Activated naive CD8-positive, alpha-beta T cell treated with anti-CD3 and anti-CD28 coated beads, Interleukin-2, amount 10 ng/mL, durations not matched to agents 7 days and 5 days (primary cell): ENCODE measurements at regions not wholly inside any gene's neighbourhood (a gene's known extent, or its start where the extent isn't known, plus 50 kb on each side); places are given as distances from the start of the nearest gene placed in this dataset.
A peak's percentile ranks its signal among the peaks of the same experiment; 100 is the strongest.

Experiments used
- ATAC-seq: fragments of 150-1000 bp; cut with Tn5 transposase; one replicate; pipeline ENCODE4 v1.10.0; 2021; ENCODE audit warnings: low read depth, moderate library complexity
- POLR2A ChIA-PET: fragments of 350-600 bp; sonication (Branson Sonifier 250); formaldehyde crosslinking; loops from one replicate; lab custom pipeline; 2021; ENCODE audit warnings: antibody characterized with exemption; lab: Charles Lee
- DNase-seq: peaks from one replicate; pipeline ENCODE4 v3.0.0; 2021
- H3K27ac Mint-ChIP-seq: one replicate; pipeline ENCODE4 v1.8.0; 2022; ENCODE audit warnings: mild to moderate bottlenecking, mixed read lengths
- H3K27me3 Mint-ChIP-seq: one replicate; pipeline ENCODE4 v1.8.0; 2022; ENCODE audit warnings: mild to moderate bottlenecking, moderate library complexity, mixed read lengths
- H3K36me3 Mint-ChIP-seq: one replicate; pipeline ENCODE4 v1.8.0; 2021; ENCODE audit warnings: mild to moderate bottlenecking, mixed read lengths
- H3K4me1 Mint-ChIP-seq: one replicate; pipeline ENCODE4 v1.8.0; 2021; ENCODE audit warnings: mixed read lengths
- H3K4me3 Mint-ChIP-seq: one replicate; pipeline ENCODE4 v1.8.0; 2022; ENCODE audit warnings: mild to moderate bottlenecking, moderate library complexity, mixed read lengths
- H3K9me3 Mint-ChIP-seq: one replicate; pipeline ENCODE4 v1.8.0; 2021; ENCODE audit warnings: mixed read lengths

DNA sequence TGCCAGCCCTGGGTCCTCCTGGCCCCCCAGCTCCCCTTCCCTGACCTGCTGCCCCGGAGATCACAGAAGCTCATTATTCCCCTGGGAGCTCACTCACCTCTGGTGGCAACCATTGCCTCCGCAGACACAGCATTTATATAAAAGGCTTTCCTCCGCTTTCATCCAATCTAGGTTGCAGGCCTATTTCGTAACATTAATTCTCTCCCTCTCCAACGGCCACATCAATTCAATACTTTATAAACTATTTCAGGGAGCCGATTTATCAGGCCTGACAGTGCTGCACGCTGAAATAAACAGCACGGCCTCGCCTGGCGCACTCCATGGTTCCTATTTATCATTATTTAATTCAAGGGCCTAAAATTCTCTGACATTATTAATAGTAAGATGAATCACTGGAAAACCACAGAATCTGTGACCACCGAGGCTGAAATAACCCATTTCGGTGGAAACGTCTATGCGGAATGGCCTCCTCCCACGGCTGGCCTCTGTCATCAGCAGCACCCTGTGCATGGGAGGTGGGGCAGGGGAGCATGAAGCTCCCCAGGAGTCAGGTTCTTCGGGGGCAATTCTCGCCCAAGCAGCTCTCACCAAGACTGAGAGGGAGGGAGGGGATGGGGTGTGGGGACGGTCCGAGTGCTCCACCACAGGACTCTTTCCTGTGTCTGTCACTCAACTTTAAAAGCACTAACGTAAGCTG lies 249.3 kb upstream of the PFKP start:
- H3K4me1 Mint-ChIP-seq, result no peaks in the 10 kb centered on the region
- H3K36me3 Mint-ChIP-seq, result no peaks in the 10 kb centered on the region
- H3K4me3 Mint-ChIP-seq, result no peak overlapping the region
- H3K27ac Mint-ChIP-seq, result no peak overlapping the region
- POLR2A ChIA-PET, result no interaction called here
- no peaks in the 10 kb centered on the region for H3K27me3 Mint-ChIP-seq
- ATAC-seq (no peak), DNase-seq (no peak)
- peaks cover 2% of the 10 kb centered on the region for H3K9me3 Mint-ChIP-seq

DNA sequence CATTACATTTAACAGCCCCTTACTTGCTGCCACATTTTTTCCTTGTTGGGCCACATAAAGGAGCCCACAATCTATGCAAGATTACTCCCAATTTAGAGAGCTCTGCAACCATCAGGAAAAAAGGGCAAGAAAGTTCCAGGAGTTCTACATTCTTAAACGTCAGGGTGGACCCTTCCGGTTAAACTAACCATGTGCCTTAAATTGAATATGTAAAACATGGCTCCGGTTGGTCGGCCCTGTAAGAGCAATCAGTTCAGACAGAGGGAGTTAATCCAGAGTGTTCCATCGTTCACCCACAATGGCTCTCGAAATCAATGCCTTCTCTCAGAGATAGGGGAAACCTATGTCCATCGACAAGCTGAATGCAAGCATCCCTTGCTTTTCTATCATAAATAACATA lies 253.7 kb upstream of the PFKP start:
- Mint-ChIP-seq H3K36me3 (no peaks in the 10 kb centered on the region), H3K27ac (no peak overlapping the region)
- POLR2A ChIA-PET, result no interaction called here

DNA sequence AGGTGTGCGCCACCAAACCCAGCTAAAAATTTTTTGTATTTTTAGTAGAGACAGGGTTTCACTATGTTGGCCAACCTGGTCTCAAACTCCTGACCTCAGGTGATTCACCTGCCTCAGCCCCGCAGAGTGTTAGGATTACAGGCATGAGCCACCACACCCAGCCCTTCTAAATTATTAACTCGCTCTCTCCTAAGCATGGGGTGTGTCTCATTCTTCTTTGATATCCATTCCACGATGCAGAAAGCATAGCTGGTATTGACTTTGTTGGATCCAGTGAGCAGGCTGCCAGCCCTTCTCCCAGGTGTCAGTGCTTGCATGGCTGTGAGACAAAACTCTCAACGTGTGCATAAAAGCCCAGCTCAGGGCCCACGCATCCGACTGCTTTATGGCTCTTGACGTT lies 254.1 kb upstream of the PFKP start:
- H3K27me3 Mint-ChIP-seq, result peaks cover 3% of the 10 kb centered on the region
- POLR2A ChIA-PET, result no interaction called here
- H3K9me3 Mint-ChIP-seq, result peaks cover 2% of the 10 kb centered on the region
- H3K36me3 Mint-ChIP-seq, result no peaks in the 10 kb centered on the region
- no peak overlapping the region for H3K4me3 Mint-ChIP-seq
- DNase-seq (no peak), ATAC-seq (no peak)
- no peak overlapping the region for H3K27ac Mint-ChIP-seq
- no peaks in the 10 kb centered on the region for H3K4me1 Mint-ChIP-seq

More for the DNA sequence above, 253.7 kb upstream of the PFKP start:
- DNase-seq, result no peak
- no peak for ATAC-seq
- Mint-ChIP-seq H3K4me3 (no peak overlapping the region), H3K27me3 (peaks cover 3% of the 10 kb centered on the region), H3K9me3 (peaks cover 2% of the 10 kb centered on the region), H3K4me1 (no peaks in the 10 kb centered on the region)

- Mint-ChIP-seq H3K4me3 (no peak overlapping the region), H3K9me3 (peaks cover 2% of the 10 kb centered on the region), H3K36me3 (no peaks in the 10 kb centered on the region), H3K27me3 (peaks cover 3% of the 10 kb centered on the region), H3K27ac (no peak overlapping the region), H3K4me1 (no peaks in the 10 kb centered on the region)
- DNase-seq (no peak), ATAC-seq (no peak)
- POLR2A ChIA-PET, result no interaction called here
Measured at GRCh38 chr10:2812631-2813030, 254.7 kb upstream of the PFKP start.

- no peak overlapping the region for H3K4me3 Mint-ChIP-seq
- no peaks in the 10 kb centered on the region for H3K4me1 Mint-ChIP-seq
- H3K36me3 Mint-ChIP-seq, result no peaks in the 10 kb centered on the region
- DNase-seq (no peak), ATAC-seq (no peak)
- peaks cover 2% of the 10 kb centered on the region for H3K27me3 Mint-ChIP-seq
- no peak overlapping the region for H3K27ac Mint-ChIP-seq
- peaks cover 2% of the 10 kb centered on the region for H3K9me3 Mint-ChIP-seq
- POLR2A ChIA-PET, result no interaction called here
Measured at GRCh38 chr10:2800178-2800577, 267.2 kb upstream of the PFKP start.

DNA sequence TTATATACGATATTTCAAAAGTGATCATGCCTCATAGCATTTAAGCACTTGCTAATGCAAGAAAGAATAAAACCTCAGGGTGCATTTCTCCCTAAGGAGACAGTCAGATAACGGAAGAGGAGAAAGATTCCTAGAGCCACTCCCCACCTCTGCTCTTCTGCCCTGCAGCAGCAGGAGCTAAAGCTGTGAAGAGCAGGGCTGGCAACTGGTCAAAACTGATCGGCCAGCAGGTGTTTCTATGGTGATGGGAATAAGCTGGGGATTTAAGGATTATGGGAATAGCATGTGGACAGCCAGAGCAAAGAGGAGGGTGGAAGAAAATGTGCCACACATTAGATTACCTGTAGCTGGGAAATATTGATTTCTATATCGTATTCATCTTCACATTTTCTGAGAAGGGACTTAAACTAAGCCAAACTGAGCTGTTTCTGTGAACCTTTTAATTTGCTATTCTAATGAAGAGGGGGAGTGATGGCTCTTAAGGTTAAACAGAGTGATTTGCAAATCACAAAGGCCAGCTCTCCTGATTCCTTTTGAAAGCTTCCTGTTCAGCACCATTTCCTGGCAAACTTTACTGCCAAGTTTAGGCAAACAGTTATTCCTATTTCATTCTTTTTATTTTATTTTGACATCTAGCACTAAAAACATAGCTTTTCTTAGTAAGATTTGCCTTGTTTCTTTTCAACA lies 268.9 kb upstream of the PFKP start:
- Mint-ChIP-seq H3K9me3 (peaks cover 2% of the 10 kb centered on the region), H3K36me3 (no peaks in the 10 kb centered on the region), H3K4me1 (no peaks in the 10 kb centered on the region), H3K27me3 (peaks cover 2% of the 10 kb centered on the region), H3K27ac (no peak overlapping the region), H3K4me3 (no peak overlapping the region)
- no peak for DNase-seq
- POLR2A ChIA-PET, result no interaction called here
- ATAC-seq, result no peak

DNA sequence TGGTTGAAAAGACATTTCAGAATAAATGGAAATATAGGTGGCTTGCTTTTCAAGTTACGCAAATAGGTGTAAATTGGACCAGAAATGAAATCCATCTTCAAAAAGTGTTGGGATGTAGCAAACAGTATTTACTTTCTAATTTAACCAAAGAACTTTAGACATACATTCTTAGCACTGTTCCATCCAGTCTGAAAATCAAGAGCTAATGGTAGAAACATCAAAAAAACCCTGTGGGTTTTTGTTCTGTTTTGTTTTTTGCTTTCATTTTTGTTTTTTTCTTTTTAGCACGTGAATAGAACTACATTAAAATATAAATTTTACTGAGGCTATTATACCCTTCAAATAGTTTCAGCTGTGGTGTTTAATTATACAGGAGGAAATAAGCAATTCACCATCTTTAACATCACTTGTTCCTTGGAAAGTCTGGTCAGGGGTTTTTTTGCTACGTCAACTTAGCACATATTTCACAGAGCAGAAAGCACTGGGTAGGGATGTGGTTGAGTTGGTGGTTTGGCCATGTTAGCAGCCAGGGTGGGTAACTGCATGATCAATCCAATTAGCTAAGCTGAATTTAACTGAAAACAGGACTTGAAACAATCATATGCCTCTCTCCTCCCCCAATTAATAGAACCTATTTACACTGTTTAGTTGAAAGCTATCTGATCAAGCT lies 275.4 kb upstream of the PFKP start:
- POLR2A ChIA-PET, result no interaction called here
- H3K27me3 Mint-ChIP-seq, result peaks cover 2% of the 10 kb centered on the region
- DNase-seq (no peak), ATAC-seq (peak; percentile 39)
- H3K36me3 Mint-ChIP-seq, result peaks cover 1% of the 10 kb centered on the region
- H3K4me1 Mint-ChIP-seq, result peaks cover 15% of the 10 kb centered on the region
- H3K9me3 Mint-ChIP-seq, result no peaks in the 10 kb centered on the region
- H3K27ac Mint-ChIP-seq, result no peak overlapping the region
- H3K4me3 Mint-ChIP-seq, result peak overlapping the region; percentile 47

DNA sequence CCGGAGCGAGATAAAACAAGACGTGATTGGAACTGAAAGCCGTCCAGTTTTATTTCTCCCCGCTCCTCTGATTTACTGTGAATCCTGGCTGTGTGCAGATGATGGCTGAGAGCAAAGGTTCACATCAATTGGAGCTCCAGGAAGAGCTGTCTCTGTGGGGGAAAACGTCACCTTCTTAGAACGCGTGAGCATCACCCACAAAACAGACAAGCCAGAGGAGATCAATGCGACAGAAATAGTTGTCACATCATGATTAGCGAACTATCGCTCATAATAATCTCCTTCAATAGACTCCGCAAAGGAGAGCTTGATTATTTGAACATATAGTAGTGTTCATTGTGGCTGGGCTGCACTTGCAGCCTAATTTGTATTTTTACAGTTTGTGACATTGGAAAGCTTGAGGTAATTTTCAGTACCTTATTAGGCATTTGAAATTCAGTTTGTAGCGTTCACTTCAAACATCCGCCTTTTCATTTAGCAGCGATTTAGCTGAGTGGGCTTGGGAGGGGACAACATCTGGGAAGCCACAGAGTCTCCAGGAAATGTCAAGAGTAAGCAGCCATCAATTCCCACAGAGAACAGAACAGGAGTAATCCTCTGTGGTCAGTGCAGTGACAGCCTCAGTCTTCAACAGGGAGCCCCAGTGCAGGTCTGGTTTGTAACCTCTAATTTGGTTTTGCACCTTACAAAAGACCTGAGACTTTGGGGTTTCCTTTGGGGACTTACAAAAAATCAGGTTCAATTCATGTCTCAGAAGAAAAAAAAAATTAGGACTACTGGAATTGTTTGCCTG lies 276.8 kb upstream of the PFKP start:
- no peak overlapping the region for H3K4me3 Mint-ChIP-seq
- no peak overlapping the region for H3K27ac Mint-ChIP-seq
- H3K9me3 Mint-ChIP-seq, result no peaks in the 10 kb centered on the region
- no peak for ATAC-seq
- peaks cover 15% of the 10 kb centered on the region for H3K4me1 Mint-ChIP-seq
- POLR2A ChIA-PET, result no interaction called here
- H3K27me3 Mint-ChIP-seq, result peaks cover 2% of the 10 kb centered on the region
- DNase-seq, result no peak
- H3K36me3 Mint-ChIP-seq, result peaks cover 1% of the 10 kb centered on the region

GRCh38 chr10:2786251-2786650 lies 281.1 kb upstream of the PFKP start:
- ATAC-seq (no peak), DNase-seq (no peak)
- no peaks in the 10 kb centered on the region for H3K9me3 Mint-ChIP-seq
- peaks cover 3% of the 10 kb centered on the region for H3K4me1 Mint-ChIP-seq
- H3K27me3 Mint-ChIP-seq, result no peaks in the 10 kb centered on the region
- no peaks in the 10 kb centered on the region for H3K36me3 Mint-ChIP-seq
- H3K4me3 Mint-ChIP-seq, result no peak overlapping the region
- H3K27ac Mint-ChIP-seq, result no peak overlapping the region
- POLR2A ChIA-PET, result no interaction called here

- Mint-ChIP-seq H3K36me3 (no peaks in the 10 kb centered on the region), H3K4me3 (no peak overlapping the region), H3K27ac (no peak overlapping the region), H3K9me3 (no peaks in the 10 kb centered on the region), H3K4me1 (no peaks in the 10 kb centered on the region), H3K27me3 (no peaks in the 10 kb centered on the region)
- ATAC-seq, result no peak
- DNase-seq, result no peak
- POLR2A ChIA-PET, result no interaction called here
Measured at GRCh38 chr10:2784766-2785165, 282.6 kb upstream of the PFKP start.

GRCh38 chr10:2782950-2783349 lies 284.4 kb upstream of the PFKP start:
- Mint-ChIP-seq H3K36me3 (no peaks in the 10 kb centered on the region), H3K4me1 (no peaks in the 10 kb centered on the region)
- POLR2A ChIA-PET, result no interaction called here

DNA sequence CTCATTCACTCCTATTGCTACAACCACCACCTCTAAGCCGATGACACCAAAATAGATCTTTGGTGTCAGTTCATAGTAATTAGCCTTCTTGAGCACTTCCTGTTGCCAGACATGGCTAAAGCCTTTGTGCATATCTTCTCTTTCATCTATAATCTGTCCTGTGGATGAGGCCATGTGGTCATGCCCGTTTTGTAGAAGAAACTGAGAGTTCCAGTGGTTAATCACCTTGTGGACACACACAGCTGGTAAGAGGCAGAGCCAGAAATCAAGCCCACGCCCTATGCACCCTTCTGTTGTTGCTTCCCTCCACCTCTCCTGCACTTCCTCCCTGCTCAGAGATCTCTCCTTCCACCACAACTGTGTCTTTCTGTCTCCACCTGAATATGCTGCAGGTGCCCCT lies 285.1 kb upstream of the PFKP start:
- POLR2A ChIA-PET, result no interaction called here
- DNase-seq (no peak), ATAC-seq (no peak)
- H3K27ac Mint-ChIP-seq, result no peak overlapping the region
- H3K4me1 Mint-ChIP-seq, result no peaks in the 10 kb centered on the region
- no peak overlapping the region for H3K4me3 Mint-ChIP-seq
- H3K27me3 Mint-ChIP-seq, result no peaks in the 10 kb centered on the region
- no peaks in the 10 kb centered on the region for H3K9me3 Mint-ChIP-seq
- H3K36me3 Mint-ChIP-seq, result no peaks in the 10 kb centered on the region

More at GRCh38 chr10:2782950-2783349, 284.4 kb upstream of the PFKP start:
- H3K9me3 Mint-ChIP-seq, result no peaks in the 10 kb centered on the region
- DNase-seq (no peak), ATAC-seq (no peak)
- no peak overlapping the region for H3K27ac Mint-ChIP-seq
- no peak overlapping the region for H3K4me3 Mint-ChIP-seq
- H3K27me3 Mint-ChIP-seq, result no peaks in the 10 kb centered on the region

GRCh38 chr10:2777666-2778355 lies 289.5 kb upstream of the PFKP start:
- POLR2A ChIA-PET, result no interaction called here
- H3K9me3 Mint-ChIP-seq, result no peaks in the 10 kb centered on the region
- H3K4me3 Mint-ChIP-seq, result no peak overlapping the region
- no peaks in the 10 kb centered on the region for H3K36me3 Mint-ChIP-seq
- no peak for ATAC-seq
- no peaks in the 10 kb centered on the region for H3K27me3 Mint-ChIP-seq
- no peak for DNase-seq
- H3K27ac Mint-ChIP-seq, result no peak overlapping the region
- H3K4me1 Mint-ChIP-seq, result no peaks in the 10 kb centered on the region
